Stimulated activated memory B cell treated with anti-CD40 and anti-IgM and Interleukin-4, amounts not matched to agents 10 μg/mL and 1 μg/mL and 100 μg/mL, for 72 hours (primary cell): ENCODE measurements at regions not wholly inside any gene's neighbourhood (a gene's known extent, or its start where the extent isn't known, plus 50 kb on each side); places are given as distances from the start of the nearest gene placed in this dataset.
"Not testable (repeated sequence)": the region's sequence is repeated elsewhere in the genome, so short reads cannot be mapped to it uniquely, and the experiment has no call there.

Experiments
- ATAC-seq: fragments of 150-1000 bp; cut with Tn5 transposase; 2 replicates; pipeline ENCODE4 v1.10.0; 2021
- H3K27ac Mint-ChIP-seq: one replicate; pipeline ENCODE4 v1.8.0; 2022; ENCODE audit warnings: mild to moderate bottlenecking, mixed read lengths
- H3K27me3 Mint-ChIP-seq: one replicate; pipeline ENCODE4 v1.8.0; 2022; ENCODE audit warnings: mixed read lengths
- H3K36me3 Mint-ChIP-seq: one replicate; pipeline ENCODE4 v1.8.0; 2022; ENCODE audit warnings: mixed read lengths
- H3K4me1 Mint-ChIP-seq: one replicate; pipeline ENCODE4 v1.8.0; 2022; ENCODE audit warnings: mixed read lengths
- H3K4me3 Mint-ChIP-seq: one replicate; pipeline ENCODE4 v1.8.0; 2022; ENCODE audit warnings: mild to moderate bottlenecking, moderate library complexity, mixed read lengths
- H3K9me3 Mint-ChIP-seq: one replicate; pipeline ENCODE4 v1.8.0; 2022; ENCODE audit warnings: mixed read lengths

DNA sequence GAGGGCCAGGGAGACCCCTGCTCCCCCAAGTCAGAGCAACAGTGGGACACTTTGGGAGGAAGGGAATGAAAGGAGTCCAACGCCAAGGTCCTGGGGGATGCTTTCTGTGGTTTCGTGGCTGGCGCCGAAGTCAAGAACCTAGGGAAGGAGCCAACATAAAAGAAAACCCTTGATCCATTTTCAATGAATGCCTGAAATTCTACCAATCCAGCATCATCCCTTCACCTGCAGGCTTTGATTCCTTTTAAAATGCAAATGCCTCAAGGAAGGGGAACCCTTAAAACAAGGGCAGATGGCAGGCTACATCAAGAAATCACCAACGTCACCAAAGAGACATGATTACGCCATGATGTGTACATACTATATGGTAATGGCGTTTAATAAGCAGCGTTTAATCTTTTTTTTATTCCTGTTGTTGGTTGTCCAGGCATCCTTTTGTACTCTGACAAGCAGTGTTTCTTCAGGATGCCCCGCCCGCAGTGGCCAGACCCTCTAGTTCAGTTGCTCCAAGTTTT is 123.3 kb upstream of the SLC1A4 start:
- H3K9me3 Mint-ChIP-seq = no peaks in the 10 kb centered on the region

GRCh38 chr2:64866797-64867196 is 122.4 kb upstream of the SLC1A4 start:
- no peaks in the 10 kb centered on the region for H3K36me3 Mint-ChIP-seq
- no peaks in the 10 kb centered on the region for H3K9me3 Mint-ChIP-seq
- no peak overlapping the region for H3K4me3 Mint-ChIP-seq
- H3K27me3 Mint-ChIP-seq = no peaks in the 10 kb centered on the region
- H3K4me1 Mint-ChIP-seq = peaks cover 9% of the 10 kb centered on the region
- ATAC-seq = no peak
- peak overlapping the region; percentile 20 for H3K27ac Mint-ChIP-seq

More for the DNA sequence above, 123.3 kb upstream of the SLC1A4 start:
- peak overlapping the region; percentile 64 for H3K4me3 Mint-ChIP-seq
- H3K36me3 Mint-ChIP-seq = no peaks in the 10 kb centered on the region
- ATAC-seq = no peak
- no peak overlapping the region for H3K27ac Mint-ChIP-seq
- H3K27me3 Mint-ChIP-seq = no peaks in the 10 kb centered on the region
- H3K4me1 Mint-ChIP-seq = peaks cover 9% of the 10 kb centered on the region

DNA sequence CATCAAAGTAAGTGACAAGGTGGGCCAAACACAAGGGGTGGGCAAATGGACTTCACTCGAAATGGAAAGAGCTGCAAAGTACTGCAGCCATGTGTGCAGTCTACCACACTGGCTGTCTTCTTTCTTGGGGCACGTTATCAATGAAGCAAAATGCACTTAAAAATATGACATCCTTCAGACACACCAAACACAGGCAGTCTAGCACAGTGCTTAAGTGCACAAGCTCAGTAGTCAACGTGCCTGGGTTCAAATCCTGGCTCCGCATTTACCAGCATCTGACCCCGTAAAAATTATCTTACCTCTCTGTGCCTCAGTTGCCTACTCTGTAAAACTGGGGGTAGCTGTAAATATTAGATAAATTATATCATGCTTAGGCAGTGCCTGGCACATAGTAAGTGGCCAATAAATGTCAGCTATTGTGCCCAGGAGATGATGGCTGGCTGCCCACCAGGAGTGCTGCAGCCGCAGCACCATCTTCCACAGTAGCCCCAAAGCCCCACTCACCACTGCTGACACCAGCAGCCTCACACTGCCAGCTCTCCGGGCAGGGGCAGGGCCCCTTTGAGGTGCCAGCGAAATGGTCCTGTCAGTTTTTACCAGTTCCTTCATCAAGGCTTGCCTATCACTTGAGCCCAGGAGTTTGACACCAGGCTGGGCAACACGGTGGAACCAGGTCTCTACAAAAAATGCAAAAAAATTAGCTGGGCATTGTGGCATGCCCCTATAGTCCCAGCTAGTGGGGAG is 121.8 kb upstream of the SLC1A4 start:
- Mint-ChIP-seq H3K9me3 (no peaks in the 10 kb centered on the region), H3K36me3 (no peaks in the 10 kb centered on the region), H3K4me1 (peaks cover 9% of the 10 kb centered on the region), H3K27me3 (no peaks in the 10 kb centered on the region), H3K4me3 (no peak overlapping the region), H3K27ac (peak overlapping the region; percentile 20)
- no peak for ATAC-seq

- H3K27ac Mint-ChIP-seq = no peak overlapping the region
- H3K9me3 Mint-ChIP-seq = no peaks in the 10 kb centered on the region
- no peaks in the 10 kb centered on the region for H3K36me3 Mint-ChIP-seq
- H3K4me1 Mint-ChIP-seq = peaks cover 20% of the 10 kb centered on the region
- no peaks in the 10 kb centered on the region for H3K27me3 Mint-ChIP-seq
- no peak for ATAC-seq
- H3K4me3 Mint-ChIP-seq = no peak overlapping the region
Observed at GRCh38 chr2:64869126-64869525, 120.1 kb upstream of the SLC1A4 start.

DNA sequence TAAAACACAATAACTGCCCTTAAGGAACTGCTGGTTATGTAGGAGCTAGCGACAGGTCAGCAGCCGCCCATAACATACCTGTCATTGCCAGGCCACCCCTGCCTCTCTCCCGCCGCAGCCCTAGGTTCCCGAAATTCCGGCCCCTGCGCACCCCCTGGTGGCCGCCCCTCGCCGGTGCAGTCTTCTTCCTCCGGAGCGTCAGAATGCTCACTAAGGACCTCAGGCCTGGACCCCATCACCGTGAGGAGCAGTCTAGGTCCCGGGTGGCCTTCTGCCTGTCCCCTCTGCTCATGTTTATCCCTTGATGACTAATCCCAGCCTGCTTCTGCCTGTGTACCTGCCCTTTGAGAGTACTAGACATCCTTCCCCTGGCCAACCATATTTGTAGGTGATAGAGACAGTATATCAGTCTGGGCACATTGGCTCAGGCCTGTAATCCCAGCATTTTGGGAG is 115.7 kb upstream of the SLC1A4 start:
- H3K27ac Mint-ChIP-seq = peak overlapping the region; percentile 14
- peaks cover under 1% of the 10 kb centered on the region for H3K36me3 Mint-ChIP-seq
- peak overlapping the region; percentile 41 for H3K4me3 Mint-ChIP-seq

DNA sequence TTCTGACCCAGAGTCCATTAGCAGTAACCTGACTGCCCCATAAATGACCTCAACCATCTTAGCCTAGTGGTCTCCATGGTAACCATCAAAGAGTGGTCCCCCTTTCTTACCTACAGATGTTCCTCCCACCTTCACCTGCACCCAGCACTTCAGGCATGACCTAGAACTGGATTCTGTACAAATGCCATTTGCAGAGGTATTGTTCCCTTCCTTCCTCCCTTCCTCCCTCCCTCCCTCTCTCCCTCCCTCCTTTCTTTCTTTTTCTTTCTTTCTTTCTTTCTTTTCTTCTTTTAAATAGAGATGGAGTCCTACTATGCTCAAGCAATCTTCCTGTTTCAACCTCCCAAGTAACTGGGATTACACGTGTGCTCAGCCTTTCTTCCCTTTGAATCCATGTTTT is 114.6 kb upstream of the SLC1A4 start:
- Mint-ChIP-seq H3K4me3 (no peak overlapping the region), H3K4me1 (peaks cover 15% of the 10 kb centered on the region), H3K36me3 (peaks cover 11% of the 10 kb centered on the region), H3K9me3 (no peaks in the 10 kb centered on the region), H3K27me3 (no peaks in the 10 kb centered on the region), H3K27ac (no peak overlapping the region)
- no peak for ATAC-seq

More for the DNA sequence above, 115.7 kb upstream of the SLC1A4 start:
- peak; percentile 92 for ATAC-seq
- Mint-ChIP-seq H3K4me1 (peaks cover 15% of the 10 kb centered on the region), H3K27me3 (no peaks in the 10 kb centered on the region), H3K9me3 (no peaks in the 10 kb centered on the region)

- Mint-ChIP-seq H3K9me3 (no peaks in the 10 kb centered on the region), H3K4me3 (no peak overlapping the region), H3K27ac (no peak overlapping the region), H3K4me1 (peaks cover 15% of the 10 kb centered on the region), H3K27me3 (no peaks in the 10 kb centered on the region), H3K36me3 (peaks cover 17% of the 10 kb centered on the region)
- ATAC-seq = no peak
Observed at GRCh38 chr2:64875368-64875767, 113.8 kb upstream of the SLC1A4 start.

- Mint-ChIP-seq H3K4me1 (peaks cover 15% of the 10 kb centered on the region), H3K36me3 (peaks cover 24% of the 10 kb centered on the region), H3K27me3 (no peaks in the 10 kb centered on the region), H3K9me3 (no peaks in the 10 kb centered on the region), H3K27ac (no peak overlapping the region), H3K4me3 (no peak overlapping the region)
- ATAC-seq = no peak
Observed at GRCh38 chr2:64876137-64876647, 113.0 kb upstream of the SLC1A4 start.

DNA sequence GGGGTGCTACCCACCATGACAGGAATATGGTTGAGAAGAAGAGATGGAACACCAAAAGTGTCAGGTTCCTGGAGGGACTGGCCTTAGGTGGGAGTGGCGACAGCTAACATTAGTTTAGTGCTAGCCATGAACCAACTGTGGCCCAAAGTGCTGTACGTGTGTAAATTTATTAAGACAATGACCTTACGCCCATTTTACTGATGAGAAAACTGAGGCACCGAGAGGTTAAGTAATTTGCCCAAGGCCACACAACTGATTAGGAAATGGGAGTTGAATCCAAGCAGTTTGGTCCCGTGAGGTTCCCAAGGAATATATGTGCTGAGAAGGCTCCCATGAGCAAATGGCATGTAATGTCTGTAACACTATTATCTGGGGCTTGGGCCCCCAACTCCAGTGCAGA is 109.5 kb upstream of the SLC1A4 start:
- no peaks in the 10 kb centered on the region for H3K27me3 Mint-ChIP-seq
- peaks cover 1% of the 10 kb centered on the region for H3K4me1 Mint-ChIP-seq
- peaks cover 30% of the 10 kb centered on the region for H3K36me3 Mint-ChIP-seq
- H3K4me3 Mint-ChIP-seq = no peak overlapping the region
- H3K9me3 Mint-ChIP-seq = no peaks in the 10 kb centered on the region
- ATAC-seq = no peak
- H3K27ac Mint-ChIP-seq = peak overlapping the region; percentile 12

GRCh38 chr2:64880193-64880951 is 108.8 kb upstream of the SLC1A4 start:
- Mint-ChIP-seq H3K27me3 (no peaks in the 10 kb centered on the region), H3K9me3 (no peaks in the 10 kb centered on the region), H3K27ac (no peak overlapping the region), H3K4me1 (no peaks in the 10 kb centered on the region), H3K4me3 (no peak overlapping the region), H3K36me3 (peaks cover 30% of the 10 kb centered on the region)
- no peak for ATAC-seq

GRCh38 chr2:64881037-64881492 is 108.1 kb upstream of the SLC1A4 start:
- H3K4me3 Mint-ChIP-seq = no peak overlapping the region

DNA sequence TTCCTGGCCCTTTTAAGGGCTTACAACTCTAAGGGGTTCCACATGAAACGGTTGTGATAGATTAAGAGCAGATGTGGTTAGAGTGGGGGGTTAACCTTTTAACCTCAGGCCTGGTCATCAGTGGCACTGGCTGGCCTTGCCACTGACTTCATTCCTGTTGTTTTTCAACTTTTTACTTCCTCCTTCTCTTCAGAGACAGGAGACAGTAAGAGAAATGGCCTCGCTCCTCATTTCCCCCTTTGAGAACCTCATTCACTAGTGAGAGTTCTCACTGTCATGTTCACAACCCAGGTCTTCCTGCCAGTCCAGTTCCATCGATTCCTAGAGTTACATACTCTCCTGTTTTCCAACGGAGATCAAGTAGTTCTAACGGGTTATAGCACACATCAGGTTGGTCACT is 101.6 kb upstream of the SLC1A4 start:
- no peak for ATAC-seq
- Mint-ChIP-seq H3K4me3 (no peak overlapping the region), H3K27ac (no peak overlapping the region), H3K9me3 (no peaks in the 10 kb centered on the region), H3K27me3 (no peaks in the 10 kb centered on the region), H3K36me3 (peaks cover 41% of the 10 kb centered on the region), H3K4me1 (no peaks in the 10 kb centered on the region)

More at GRCh38 chr2:64881037-64881492, 108.1 kb upstream of the SLC1A4 start:
- no peaks in the 10 kb centered on the region for H3K9me3 Mint-ChIP-seq
- H3K27me3 Mint-ChIP-seq = no peaks in the 10 kb centered on the region
- H3K27ac Mint-ChIP-seq = no peak overlapping the region
- no peaks in the 10 kb centered on the region for H3K4me1 Mint-ChIP-seq
- peaks cover 30% of the 10 kb centered on the region for H3K36me3 Mint-ChIP-seq
- ATAC-seq = no peak

DNA sequence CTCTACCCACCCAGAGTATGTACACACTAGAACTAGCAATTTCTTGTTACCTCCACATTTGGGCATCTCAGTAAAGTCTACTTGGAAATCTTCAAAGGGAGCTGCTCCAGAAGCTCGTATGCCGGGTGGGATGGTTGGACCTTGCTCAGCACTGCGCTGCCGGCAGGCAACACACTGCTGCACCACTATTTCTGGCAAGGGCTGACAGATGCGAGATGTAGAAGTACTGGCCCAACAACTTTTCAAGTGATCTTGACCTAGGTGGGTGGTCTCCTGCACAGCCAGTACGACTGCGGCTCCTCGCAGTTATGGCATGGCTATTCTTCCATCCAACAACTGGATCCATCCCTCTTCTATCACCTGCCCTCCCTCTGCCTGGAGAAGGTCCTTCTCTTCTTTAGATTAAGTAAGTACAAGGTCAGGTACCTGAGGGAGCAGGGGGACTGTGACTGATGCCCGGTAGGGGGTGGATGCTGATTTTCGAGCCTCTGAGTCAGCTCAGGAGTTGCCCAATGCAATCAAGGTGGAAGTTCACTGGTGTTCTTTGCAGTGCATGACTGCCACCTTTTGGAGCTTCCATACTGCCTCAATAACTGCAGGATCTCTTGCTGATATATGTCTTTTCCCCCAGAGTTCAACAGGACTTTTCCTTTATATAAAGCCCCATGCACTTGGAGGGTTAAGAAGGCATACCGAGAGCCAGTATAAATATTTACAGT is 100.4 kb upstream of the SLC1A4 start:
- Mint-ChIP-seq H3K9me3 (no peaks in the 10 kb centered on the region), H3K4me1 (peaks cover under 1% of the 10 kb centered on the region), H3K36me3 (peaks cover 42% of the 10 kb centered on the region), H3K27ac (no peak overlapping the region), H3K27me3 (no peaks in the 10 kb centered on the region), H3K4me3 (no peak overlapping the region)
- ATAC-seq = no peak

- no peak overlapping the region for H3K27ac Mint-ChIP-seq
- H3K27me3 Mint-ChIP-seq = no peaks in the 10 kb centered on the region
- H3K4me3 Mint-ChIP-seq = no peak overlapping the region
- no peak for ATAC-seq
- H3K36me3 Mint-ChIP-seq = peaks cover 49% of the 10 kb centered on the region
- no peaks in the 10 kb centered on the region for H3K9me3 Mint-ChIP-seq
- peaks cover 6% of the 10 kb centered on the region for H3K4me1 Mint-ChIP-seq
Observed at GRCh38 chr2:64889803-64890202, 99.4 kb upstream of the SLC1A4 start.

DNA sequence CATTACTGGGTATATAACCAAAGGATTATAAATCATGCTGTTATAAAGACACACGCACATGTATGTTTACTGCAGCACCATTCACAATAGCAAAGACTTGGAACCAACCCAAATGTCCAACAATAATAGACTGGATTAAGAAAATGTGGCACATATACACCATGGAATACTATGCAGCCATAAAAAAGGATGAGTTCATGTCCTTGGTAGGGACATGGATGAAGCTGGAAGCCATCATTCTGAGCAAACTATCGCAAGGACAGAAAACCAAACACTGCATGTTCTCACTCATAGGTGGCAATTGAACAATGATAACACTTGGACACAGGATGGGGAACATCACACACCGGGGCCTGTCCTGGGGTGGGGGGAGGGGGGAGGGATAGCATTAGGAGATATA is 92.6 kb upstream of the SLC1A4 start:
- not testable (repeated sequence) for H3K27ac Mint-ChIP-seq, H3K27me3 Mint-ChIP-seq, ATAC-seq, H3K4me3 Mint-ChIP-seq, H3K9me3 Mint-ChIP-seq
- Mint-ChIP-seq H3K4me1 (peaks cover 22% of the 10 kb centered on the region), H3K36me3 (peaks cover 59% of the 10 kb centered on the region)
